D721Med (cell line): ENCODE measurements at regions not wholly inside any gene's neighbourhood (a gene's known extent, or its start where the extent isn't known, plus 50 kb on each side); places are given as distances from the start of the nearest gene placed in this dataset.

Experiments
- DNase-seq: peaks from one replicate; pipeline ENCODE4 v3.0.0; 2011; ENCODE audit warnings: low spot score; ENCODE audit not compliant: insufficient read length
- FAIRE-seq: peaks from 2 replicates; lab custom pipeline; 2011; peaks lifted over from hg19 to GRCh38; lab: Jason Lieb, UNC
- CTCF ChIP-seq: IDR thresholded peaks from 2 replicates; pipeline ENCODE4 v1.5.1; 2012; ENCODE audit warnings: mild to moderate bottlenecking, control low read depth; ENCODE audit not compliant: insufficient read depth; ENCODE audit errors: missing control alignments

- no peak for FAIRE-seq
- DNase-seq = no peak
- TF ChIP-seq CTCF = no peak
Observed at GRCh38 chr12:24608637-24609285, 340.1 kb downstream of the BCAT1 start.

- no peak for FAIRE-seq
- no peak for DNase-seq
- no peak for TF ChIP-seq CTCF
Observed at GRCh38 chr12:24608108-24608507, 340.8 kb downstream of the BCAT1 start.

- TF ChIP-seq CTCF = no peak
- no peak for DNase-seq
- FAIRE-seq = no peak
Observed at GRCh38 chr12:24605916-24606315, 343.0 kb downstream of the BCAT1 start.

GRCh38 chr12:24605466-24605865, 343.4 kb downstream of the BCAT1 start:
- DNase-seq = no peak
- no peak for FAIRE-seq
- no peak for TF ChIP-seq CTCF

GRCh38 chr12:24603371-24603770, 345.5 kb downstream of the BCAT1 start:
- FAIRE-seq (no peak), DNase-seq (no peak)
- no peak for TF ChIP-seq CTCF

GRCh38 chr12:24600996-24601395, 347.9 kb downstream of the BCAT1 start:
- DNase-seq = no peak
- no peak for FAIRE-seq

More at GRCh38 chr12:24600996-24601395, 347.9 kb downstream of the BCAT1 start:
- TF ChIP-seq CTCF = no peak
